ENCODE measurements at regions not wholly inside any gene's neighbourhood (a gene's known extent, or its start where the extent isn't known, plus 50 kb on each side); places are given as distances from the start of the nearest gene placed in this dataset.

DNA sequence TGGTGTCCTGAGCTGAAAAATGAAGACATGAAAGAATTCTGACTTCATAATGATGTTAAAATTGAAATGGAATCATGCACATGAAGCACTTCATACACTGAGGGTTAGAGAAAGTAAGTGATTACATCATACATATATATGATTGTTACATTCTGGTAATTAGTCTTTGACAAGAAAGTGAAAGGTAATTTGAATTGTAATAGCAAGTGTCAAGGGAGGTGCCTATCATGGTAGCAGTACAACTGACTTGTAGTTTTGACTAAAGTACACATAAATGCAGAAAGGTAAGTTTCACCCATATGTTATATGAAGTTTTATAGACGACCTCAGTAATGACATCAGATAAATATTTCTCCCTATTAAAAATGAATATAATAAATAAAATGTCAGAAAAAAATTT lies 1325.0 kb upstream of the GOT2 start (continued):
- TF ChIP-seq, protein P1, sequence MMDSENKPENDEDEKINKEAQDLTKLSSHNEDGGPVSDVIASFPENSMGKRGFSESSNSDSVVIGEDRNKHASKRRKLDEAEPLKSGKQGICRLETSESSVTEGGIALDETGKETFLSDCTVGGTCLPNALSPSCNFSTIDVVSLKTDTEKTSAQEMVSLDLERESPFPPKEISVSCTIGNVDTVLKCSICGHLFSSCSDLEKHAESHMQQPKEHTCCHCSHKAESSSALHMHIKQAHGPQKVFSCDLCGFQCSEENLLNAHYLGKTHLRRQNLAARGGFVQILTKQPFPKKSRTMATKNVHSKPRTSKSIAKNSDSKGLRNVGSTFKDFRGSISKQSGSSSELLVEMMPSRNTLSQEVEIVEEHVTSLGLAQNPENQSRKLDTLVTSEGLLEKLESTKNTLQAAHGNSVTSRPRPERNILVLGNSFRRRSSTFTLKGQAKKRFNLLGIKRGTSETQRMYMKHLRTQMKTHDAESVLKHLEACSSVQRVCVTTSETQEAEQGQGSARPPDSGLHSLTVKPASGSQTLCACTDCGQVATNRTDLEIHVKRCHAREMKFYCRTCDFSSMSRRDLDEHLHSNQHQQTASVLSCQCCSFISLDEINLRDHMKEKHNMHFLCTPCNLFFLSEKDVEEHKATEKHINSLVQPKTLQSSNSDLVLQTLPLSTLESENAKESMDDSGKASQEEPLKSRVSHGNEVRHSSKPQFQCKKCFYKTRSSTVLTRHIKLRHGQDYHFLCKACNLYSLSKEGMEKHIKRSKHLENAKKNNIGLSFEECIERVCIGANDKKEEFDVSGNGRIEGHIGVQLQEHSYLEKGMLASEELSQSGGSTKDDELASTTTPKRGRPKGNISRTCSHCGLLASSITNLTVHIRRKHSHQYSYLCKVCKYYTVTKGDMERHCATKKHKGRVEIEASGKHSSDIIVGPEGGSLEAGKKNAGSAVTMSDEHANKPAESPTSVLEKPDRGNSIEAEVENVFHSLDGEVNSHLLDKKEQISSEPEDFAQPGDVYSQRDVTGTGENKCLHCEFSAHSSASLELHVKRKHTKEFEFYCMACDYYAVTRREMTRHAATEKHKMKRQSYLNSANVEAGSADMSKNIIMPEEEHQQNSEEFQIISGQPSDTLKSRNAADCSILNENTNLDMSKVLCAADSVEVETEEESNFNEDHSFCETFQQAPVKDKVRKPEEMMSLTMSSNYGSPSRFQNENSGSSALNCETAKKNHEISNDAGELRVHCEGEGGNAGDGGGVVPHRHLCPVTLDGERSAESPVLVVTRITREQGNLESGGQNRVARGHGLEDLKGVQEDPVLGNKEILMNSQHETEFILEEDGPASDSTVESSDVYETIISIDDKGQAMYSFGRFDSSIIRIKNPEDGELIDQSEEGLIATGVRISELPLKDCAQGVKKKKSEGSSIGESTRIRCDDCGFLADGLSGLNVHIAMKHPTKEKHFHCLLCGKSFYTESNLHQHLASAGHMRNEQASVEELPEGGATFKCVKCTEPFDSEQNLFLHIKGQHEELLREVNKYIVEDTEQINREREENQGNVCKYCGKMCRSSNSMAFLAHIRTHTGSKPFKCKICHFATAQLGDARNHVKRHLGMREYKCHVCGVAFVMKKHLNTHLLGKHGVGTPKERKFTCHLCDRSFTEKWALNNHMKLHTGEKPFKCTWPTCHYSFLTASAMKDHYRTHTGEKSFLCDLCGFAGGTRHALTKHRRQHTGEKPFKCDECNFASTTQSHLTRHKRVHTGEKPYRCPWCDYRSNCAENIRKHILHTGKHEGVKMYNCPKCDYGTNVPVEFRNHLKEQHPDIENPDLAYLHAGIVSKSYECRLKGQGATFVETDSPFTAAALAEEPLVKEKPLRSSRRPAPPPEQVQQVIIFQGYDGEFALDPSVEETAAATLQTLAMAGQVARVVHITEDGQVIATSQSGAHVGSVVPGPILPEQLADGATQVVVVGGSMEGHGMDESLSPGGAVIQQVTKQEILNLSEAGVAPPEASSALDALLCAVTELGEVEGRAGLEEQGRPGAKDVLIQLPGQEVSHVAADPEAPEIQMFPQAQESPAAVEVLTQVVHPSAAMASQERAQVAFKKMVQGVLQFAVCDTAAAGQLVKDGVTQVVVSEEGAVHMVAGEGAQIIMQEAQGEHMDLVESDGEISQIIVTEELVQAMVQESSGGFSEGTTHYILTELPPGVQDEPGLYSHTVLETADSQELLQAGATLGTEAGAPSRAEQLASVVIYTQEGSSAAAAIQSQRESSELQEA (IDR thresholded peaks at IDR 0.05; ENCODE audit: low read depth): no peak
- TF ChIP-seq ZNF79 (CRISPR knock-in tag; IDR thresholded peaks at IDR 0.05; ENCODE audit: low read depth) (no peak), SRSF7 (optimal IDR thresholded peaks at IDR 0.05; ENCODE audit: low read depth, low read length) (no peak), SIN3B (IDR thresholded peaks at IDR 0.05; ENCODE audit: low read depth) (no peak), SNIP1 (IDR thresholded peaks at IDR 0.05; ENCODE audit: low read depth) (no peak), U2AF2 (optimal IDR thresholded peaks at IDR 0.05; ENCODE audit: low read depth, low read length) (no peak), HLTF (IDR thresholded peaks at IDR 0.05) (no peak), RBFOX2 (IDR thresholded peaks at IDR 0.05; ENCODE audit: low read depth, low read length) (no peak), ZKSCAN3 (CRISPR knock-in tag; IDR thresholded peaks at IDR 0.05) (no peak), CBX8 (IDR thresholded peaks at IDR 0.05; ENCODE audit: borderline replicate concordance, extremely low read depth, low read depth, low read length, poor library complexity, severe bottlenecking) (no peak)
- TF ChIP-seq, protein P2, sequence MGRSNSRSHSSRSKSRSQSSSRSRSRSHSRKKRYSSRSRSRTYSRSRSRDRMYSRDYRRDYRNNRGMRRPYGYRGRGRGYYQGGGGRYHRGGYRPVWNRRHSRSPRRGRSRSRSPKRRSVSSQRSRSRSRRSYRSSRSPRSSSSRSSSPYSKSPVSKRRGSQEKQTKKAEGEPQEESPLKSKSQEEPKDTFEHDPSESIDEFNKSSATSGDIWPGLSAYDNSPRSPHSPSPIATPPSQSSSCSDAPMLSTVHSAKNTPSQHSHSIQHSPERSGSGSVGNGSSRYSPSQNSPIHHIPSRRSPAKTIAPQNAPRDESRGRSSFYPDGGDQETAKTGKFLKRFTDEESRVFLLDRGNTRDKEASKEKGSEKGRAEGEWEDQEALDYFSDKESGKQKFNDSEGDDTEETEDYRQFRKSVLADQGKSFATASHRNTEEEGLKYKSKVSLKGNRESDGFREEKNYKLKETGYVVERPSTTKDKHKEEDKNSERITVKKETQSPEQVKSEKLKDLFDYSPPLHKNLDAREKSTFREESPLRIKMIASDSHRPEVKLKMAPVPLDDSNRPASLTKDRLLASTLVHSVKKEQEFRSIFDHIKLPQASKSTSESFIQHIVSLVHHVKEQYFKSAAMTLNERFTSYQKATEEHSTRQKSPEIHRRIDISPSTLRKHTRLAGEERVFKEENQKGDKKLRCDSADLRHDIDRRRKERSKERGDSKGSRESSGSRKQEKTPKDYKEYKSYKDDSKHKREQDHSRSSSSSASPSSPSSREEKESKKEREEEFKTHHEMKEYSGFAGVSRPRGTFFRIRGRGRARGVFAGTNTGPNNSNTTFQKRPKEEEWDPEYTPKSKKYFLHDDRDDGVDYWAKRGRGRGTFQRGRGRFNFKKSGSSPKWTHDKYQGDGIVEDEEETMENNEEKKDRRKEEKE (IDR thresholded peaks at IDR 0.05; ENCODE audit: borderline replicate concordance in 1 of 2, control insufficient read depth in 1 of 2, low read depth in 2 of 2, low read length in 1 of 2): no peak
